ENCODE measurements at regions not wholly inside any gene's neighbourhood (a gene's known extent, or its start where the extent isn't known, plus 50 kb on each side); places are given as distances from the start of the nearest gene placed in this dataset.
"Not testable (repeated sequence)": the region's sequence is repeated elsewhere in the genome, so short reads cannot be mapped to it uniquely, and the experiment has no call there.

- no peak overlapping the region for H3K4me3 Mint-ChIP-seq (ENCODE audit: unreplicated experiment)
- no peaks in the 10 kb centered on the region for H3K4me1 Mint-ChIP-seq (ENCODE audit: low read depth, unreplicated experiment)
- TF ChIP-seq, protein P1, sequence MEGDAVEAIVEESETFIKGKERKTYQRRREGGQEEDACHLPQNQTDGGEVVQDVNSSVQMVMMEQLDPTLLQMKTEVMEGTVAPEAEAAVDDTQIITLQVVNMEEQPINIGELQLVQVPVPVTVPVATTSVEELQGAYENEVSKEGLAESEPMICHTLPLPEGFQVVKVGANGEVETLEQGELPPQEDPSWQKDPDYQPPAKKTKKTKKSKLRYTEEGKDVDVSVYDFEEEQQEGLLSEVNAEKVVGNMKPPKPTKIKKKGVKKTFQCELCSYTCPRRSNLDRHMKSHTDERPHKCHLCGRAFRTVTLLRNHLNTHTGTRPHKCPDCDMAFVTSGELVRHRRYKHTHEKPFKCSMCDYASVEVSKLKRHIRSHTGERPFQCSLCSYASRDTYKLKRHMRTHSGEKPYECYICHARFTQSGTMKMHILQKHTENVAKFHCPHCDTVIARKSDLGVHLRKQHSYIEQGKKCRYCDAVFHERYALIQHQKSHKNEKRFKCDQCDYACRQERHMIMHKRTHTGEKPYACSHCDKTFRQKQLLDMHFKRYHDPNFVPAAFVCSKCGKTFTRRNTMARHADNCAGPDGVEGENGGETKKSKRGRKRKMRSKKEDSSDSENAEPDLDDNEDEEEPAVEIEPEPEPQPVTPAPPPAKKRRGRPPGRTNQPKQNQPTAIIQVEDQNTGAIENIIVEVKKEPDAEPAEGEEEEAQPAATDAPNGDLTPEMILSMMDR (IDR thresholded peaks at IDR 0.05; ENCODE audit: partially characterized antibody, unreplicated experiment) = peak; percentile 86
- peaks cover 3% of the 10 kb centered on the region for H3K27me3 Mint-ChIP-seq (ENCODE audit: unreplicated experiment)
- peak; percentile 71 for DNase-seq
- H3K36me3 Mint-ChIP-seq (ENCODE audit: unreplicated experiment) = no peaks in the 10 kb centered on the region
- no peak overlapping the region for H3K27ac Mint-ChIP-seq (ENCODE audit: unreplicated experiment)
- peaks cover 6% of the 10 kb centered on the region for H3K9me3 Mint-ChIP-seq (ENCODE audit: unreplicated experiment)
Measured at GRCh38 chr17:16873174-16874035, 98.5 kb downstream of the TNFRSF13B start.

DNA sequence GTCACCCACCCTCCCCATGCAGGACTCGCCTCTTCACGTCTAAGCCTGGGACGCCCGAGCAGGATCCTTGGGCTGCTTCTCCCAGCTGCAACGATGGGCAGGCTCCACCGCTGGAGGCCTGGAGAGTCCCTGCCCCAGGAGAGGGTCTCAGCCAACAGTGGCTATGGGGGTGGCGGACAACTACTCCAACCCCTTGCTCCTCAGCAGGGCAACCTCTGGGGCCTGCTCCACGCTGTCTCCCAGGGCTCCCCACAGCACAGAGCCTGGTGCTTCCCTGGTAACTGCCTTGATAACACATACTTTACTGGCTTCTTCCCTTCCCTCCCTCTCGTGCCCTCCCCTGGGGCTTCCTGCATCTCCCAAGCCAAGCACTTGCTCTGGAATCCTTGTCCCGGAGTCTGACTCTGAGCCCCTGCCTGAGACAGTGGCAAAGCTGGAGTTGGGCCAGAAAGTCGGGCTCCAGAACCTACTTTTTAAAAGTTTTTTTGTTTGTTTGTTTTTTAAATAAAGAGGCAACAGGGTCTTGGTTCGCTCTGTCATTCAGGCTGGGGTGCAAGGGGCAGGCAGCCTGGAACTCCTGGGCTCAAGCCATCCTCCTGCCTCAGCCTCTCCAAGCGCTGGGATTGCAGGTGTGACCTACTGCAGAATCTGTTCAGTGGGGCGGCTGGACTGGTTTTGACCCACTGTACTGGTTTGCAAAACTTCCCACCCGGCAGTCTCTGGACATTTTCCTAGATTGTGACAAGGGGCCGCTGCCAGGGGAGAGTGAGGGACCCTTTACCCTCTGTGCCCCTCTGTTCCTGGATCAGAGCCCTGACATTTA lies 99.4 kb downstream of the TNFRSF13B start:
- no peaks in the 10 kb centered on the region for H3K36me3 Mint-ChIP-seq (ENCODE audit: unreplicated experiment)

DNA sequence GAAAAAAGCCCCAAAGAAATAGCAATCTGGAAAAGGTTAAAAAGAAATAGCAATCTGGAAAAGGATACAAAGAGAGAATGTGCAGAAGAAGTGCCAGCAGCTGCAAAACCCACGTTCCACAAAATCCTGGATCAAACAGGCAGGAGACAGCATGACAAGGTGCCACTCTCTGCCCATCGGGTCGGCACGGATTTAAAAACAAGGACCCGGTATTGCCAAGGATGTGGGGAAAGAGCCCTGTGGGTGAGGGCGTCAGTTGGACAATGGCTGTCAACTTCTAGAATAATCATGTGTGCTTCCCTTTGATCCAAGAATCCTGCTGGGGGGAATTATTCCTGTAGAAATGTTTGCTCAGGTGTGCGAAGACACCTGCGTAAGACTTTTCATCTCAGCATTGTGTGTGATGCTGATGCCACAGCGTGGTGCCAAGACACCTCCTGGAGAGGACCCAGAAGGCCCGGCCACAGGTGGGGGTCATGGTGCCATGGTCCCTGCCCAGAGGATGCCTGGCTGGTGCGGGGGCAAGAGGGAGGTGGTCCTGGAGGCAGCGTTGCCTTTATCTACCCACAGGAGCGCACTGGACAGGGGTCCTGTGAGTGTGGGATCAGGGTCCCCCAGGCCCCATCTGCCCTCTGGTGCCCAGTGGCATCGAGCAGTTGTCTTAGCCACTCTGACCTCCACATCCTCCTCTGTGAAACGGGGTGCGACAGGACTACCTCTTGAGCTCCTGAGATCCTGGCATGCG lies 100.3 kb downstream of the TNFRSF13B start:
- not testable (repeated sequence) for H3K4me3 Mint-ChIP-seq (ENCODE audit: unreplicated experiment); H3K36me3 Mint-ChIP-seq (ENCODE audit: unreplicated experiment); H3K27me3 Mint-ChIP-seq (ENCODE audit: unreplicated experiment); H3K27ac Mint-ChIP-seq (ENCODE audit: unreplicated experiment); H3K4me1 Mint-ChIP-seq (ENCODE audit: low read depth, unreplicated experiment); H3K9me3 Mint-ChIP-seq (ENCODE audit: unreplicated experiment); DNase-seq

More for the DNA sequence above, 99.4 kb downstream of the TNFRSF13B start:
- no peak for DNase-seq
- peaks cover 5% of the 10 kb centered on the region for H3K9me3 Mint-ChIP-seq (ENCODE audit: unreplicated experiment)
- TF ChIP-seq, protein P1 (IDR thresholded peaks at IDR 0.05; ENCODE audit: partially characterized antibody, unreplicated experiment) = no peak
- H3K4me1 Mint-ChIP-seq (ENCODE audit: low read depth, unreplicated experiment) = no peaks in the 10 kb centered on the region
- no peak overlapping the region for H3K4me3 Mint-ChIP-seq (ENCODE audit: unreplicated experiment)
- H3K27ac Mint-ChIP-seq (ENCODE audit: unreplicated experiment) = no peak overlapping the region
- H3K27me3 Mint-ChIP-seq (ENCODE audit: unreplicated experiment) = peaks cover 6% of the 10 kb centered on the region

DNA sequence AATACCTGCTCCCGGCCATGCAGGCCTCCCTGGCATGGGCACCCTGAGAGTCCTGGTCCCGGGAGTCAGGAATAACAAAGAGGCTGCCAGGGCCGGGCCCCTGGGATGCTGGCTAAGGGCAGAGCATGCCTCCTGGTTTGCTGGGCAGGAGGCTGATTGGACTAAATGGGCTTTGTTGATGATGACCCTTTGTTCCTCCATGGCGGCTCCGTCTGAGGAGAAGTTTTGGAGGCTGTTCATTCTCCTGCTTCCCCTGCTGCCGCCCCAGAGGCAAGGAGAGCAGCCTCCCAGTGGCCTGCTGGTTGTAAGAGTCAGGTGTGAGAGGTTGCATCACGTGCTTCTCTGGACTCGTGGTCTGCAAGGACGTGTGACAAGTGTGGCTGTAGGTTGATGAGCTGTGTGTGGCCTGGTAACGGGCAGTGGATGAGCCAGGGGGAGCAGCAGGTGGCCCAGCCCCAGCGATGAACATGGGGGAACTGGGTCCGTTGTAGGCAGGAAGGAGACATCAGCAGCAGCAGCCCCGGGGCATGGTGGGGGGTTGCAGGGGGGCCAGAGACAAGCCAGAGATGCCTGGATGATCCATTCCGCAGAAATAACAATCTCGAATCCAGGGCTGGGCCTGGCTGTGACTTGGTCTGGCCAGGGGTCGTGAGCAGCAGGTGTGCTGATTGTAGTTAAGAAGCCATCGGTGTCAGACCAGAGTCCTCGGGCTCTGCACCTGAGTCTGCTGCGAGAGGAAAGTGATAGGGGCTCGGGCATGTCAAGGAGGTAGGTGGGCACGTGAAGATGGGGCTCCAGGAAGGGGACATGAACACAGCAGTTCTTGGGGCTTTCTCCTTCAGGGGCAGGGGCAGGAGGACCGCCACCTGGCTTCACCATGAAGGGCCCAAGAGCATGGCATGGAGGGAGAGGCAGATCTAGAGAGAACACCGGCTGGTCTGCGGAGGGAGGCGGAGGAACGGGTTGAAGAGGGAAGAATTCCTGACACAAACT lies 101.4 kb downstream of the TNFRSF13B start:
- Mint-ChIP-seq H3K27me3 (ENCODE audit: unreplicated experiment) (peaks cover 6% of the 10 kb centered on the region), H3K4me1 (ENCODE audit: low read depth, unreplicated experiment) (no peaks in the 10 kb centered on the region), H3K27ac (ENCODE audit: unreplicated experiment) (no peak overlapping the region), H3K36me3 (ENCODE audit: unreplicated experiment) (no peaks in the 10 kb centered on the region), H3K4me3 (ENCODE audit: unreplicated experiment) (no peak overlapping the region), H3K9me3 (ENCODE audit: unreplicated experiment) (peaks cover 5% of the 10 kb centered on the region)
- TF ChIP-seq, protein P1 (IDR thresholded peaks at IDR 0.05; ENCODE audit: partially characterized antibody, unreplicated experiment) = no peak
- DNase-seq = no peak

GRCh38 chr17:16869531-16870252 lies 102.2 kb downstream of the TNFRSF13B start:
- not testable (repeated sequence) for H3K36me3 Mint-ChIP-seq (ENCODE audit: unreplicated experiment); H3K4me3 Mint-ChIP-seq (ENCODE audit: unreplicated experiment); H3K27ac Mint-ChIP-seq (ENCODE audit: unreplicated experiment); DNase-seq; H3K4me1 Mint-ChIP-seq (ENCODE audit: low read depth, unreplicated experiment); H3K9me3 Mint-ChIP-seq (ENCODE audit: unreplicated experiment); H3K27me3 Mint-ChIP-seq (ENCODE audit: unreplicated experiment)

DNA sequence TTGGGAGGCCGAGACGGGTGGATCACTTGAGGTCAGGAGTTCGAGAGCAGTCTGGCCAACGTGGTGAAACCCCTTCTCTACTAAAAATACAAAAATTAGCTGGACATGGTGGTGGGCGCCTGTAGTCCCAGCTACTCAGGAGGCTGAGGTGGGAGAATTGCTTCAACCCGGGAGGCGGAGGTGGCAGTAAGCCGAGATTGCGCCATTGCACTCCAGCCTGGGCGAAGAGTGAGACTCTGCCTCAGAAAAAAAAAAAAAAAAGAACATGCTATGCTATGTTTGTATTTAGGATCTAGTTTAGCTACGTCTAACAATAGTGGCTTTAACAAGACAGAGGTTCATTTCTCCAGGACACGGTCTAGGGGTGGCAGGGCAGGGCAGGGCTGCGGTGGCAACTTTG lies 103.3 kb downstream of the TNFRSF13B start:
- H3K27ac Mint-ChIP-seq (ENCODE audit: unreplicated experiment); H3K36me3 Mint-ChIP-seq (ENCODE audit: unreplicated experiment); DNase-seq; H3K4me1 Mint-ChIP-seq (ENCODE audit: low read depth, unreplicated experiment); H3K4me3 Mint-ChIP-seq (ENCODE audit: unreplicated experiment); H3K9me3 Mint-ChIP-seq (ENCODE audit: unreplicated experiment); H3K27me3 Mint-ChIP-seq (ENCODE audit: unreplicated experiment): not testable (repeated sequence)

DNA sequence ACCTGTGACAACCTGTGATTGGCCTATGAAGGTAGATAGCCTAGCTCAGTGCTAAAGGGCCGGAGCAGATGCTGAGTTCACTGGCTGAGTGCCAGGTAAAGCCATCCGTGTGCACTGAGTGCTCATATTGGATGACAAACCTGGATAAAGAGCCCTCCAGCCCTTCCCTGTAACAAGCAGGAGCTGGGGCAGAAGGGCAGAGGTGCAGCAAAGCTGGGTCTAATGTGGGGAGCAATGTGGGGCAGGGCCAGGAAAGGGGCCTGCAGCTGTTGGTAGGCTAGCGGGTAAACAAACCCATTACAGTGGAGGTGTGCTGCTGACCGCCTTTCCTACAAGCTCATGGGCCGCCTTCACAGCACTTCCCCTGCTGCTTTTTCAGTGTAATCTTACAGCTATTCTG lies 104.4 kb downstream of the TNFRSF13B start:
- not testable (repeated sequence) for H3K27me3 Mint-ChIP-seq (ENCODE audit: unreplicated experiment); H3K36me3 Mint-ChIP-seq (ENCODE audit: unreplicated experiment); H3K9me3 Mint-ChIP-seq (ENCODE audit: unreplicated experiment); DNase-seq; H3K4me1 Mint-ChIP-seq (ENCODE audit: low read depth, unreplicated experiment); H3K27ac Mint-ChIP-seq (ENCODE audit: unreplicated experiment); H3K4me3 Mint-ChIP-seq (ENCODE audit: unreplicated experiment)

Data from glutamatergic neuron (in vitro differentiated cells).